IPS-NIHi11 (cell line): ENCODE measurements at regions not wholly inside any gene's neighbourhood (a gene's known extent, or its start where the extent isn't known, plus 50 kb on each side); places are given as distances from the start of the nearest gene placed in this dataset.
"Not testable (repeated sequence)": the region's sequence is repeated elsewhere in the genome, so short reads cannot be mapped to it uniquely, and the experiment has no call there.

Experiments used
- DNase-seq: peaks from one replicate; pipeline ENCODE4 v3.0.0; 2012; ENCODE audit warnings: mixed read lengths, low spot score

DNA sequence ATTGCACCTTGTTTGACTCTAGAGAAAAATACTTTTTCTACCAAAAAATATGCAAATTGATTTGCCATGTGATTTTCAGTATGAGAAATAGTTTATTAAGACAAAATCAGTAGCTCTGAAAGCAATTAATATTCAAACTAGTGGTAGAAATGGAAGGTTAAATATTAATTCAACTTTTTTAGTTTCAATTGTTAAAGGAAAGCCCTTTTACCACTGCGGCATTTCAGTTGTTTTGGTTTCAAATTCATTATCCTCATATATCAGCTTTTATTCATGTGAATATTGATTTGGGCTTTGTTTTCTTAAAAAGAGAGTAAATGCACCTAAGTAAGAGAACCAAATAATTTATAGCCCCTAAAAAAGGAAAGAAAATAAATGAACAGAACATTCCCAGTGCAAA lies 660.6 kb upstream of the CHD1 start:
- DNase-seq: no peak

DNA sequence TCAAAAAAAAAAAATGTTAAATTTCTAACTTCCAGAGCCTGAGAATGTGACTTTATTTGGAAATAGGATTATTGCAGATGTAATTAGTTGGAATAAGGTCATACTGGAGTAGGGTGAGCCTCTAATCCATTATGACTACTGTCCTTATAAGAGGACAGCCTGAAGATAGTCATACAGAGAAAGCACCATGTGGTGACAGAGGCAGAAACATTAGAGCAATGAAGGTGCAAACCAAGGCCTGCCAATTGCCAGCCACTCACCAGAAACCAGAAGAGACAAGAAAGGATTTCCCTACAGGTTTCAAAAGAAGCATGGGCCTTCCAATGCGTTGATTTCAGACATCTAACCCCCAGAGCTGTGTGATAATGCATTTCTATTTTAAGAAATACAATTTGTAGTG lies 659.2 kb upstream of the CHD1 start:
- no peak for DNase-seq

DNA sequence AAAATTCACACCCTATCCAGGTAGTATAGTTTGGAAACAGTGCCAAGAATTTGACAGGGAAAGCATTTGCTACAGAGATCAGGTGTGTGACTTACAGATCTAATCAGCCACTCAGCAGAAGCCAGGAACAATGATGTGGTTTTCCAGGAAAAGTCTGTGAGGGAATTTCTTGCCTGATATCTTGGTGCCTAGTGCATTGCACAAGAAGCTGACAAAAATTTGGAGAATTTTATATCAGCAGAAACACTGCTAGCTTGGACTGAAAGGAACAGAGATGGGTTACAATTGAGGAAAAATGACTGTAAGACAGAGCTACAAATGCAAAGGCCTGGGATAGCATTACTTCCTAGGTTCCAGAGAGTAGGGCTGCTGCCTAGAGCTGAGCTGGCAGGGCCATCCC lies 658.1 kb upstream of the CHD1 start:
- DNase-seq: no peak

DNA sequence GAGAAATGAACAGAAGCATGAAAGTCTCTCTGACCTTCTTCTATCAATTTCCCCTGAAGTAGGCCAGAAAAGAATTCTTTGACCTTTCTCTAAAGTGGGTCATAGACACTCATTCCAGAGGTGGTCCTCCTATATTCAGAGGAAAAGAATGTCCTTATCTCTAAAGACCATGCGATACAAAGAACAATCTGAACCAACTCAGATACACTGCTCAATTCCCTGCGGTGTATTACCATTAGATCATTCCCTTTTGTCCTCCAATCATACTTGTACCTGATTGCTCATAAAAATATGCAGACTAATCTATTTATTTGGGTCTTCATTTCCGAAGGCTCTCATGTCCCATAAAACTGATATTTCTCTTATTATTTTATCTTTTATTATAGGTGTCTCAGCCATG lies 652.4 kb upstream of the CHD1 start:
- not testable (repeated sequence) for DNase-seq

DNA sequence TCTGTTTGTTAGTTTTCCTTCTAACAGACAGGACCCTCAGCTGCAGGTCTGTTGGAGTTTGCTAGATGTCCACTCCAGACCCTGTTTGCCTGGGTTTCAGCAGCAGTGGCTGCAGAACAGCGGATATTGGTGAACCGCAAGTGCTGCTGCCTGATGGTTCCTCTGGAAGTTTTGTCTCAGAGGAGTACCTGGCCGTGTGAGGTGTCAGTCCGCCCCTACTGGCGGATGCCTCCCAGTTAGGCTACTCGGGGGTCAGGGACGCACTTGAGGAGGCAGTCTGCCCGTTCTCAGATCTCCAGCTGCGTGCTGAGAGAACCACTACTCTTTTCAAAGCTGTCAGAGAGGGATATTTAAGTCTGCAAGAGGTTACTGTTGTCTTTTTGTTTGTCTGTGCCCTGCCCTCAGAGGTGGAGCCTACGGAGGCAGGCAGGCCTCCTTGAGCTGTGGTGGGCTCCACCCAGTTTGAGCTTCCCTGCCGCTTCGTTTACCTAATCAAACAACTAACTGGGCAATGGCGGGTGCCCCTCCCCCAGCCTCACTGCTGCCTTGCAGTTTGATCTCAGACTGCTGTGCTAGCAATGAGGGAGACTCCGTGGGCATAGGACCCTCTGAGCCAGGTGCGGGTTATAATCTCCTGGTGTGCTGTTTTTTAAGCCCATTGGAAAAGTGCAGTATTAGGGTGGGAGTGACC lies 634.3 kb upstream of the CHD1 start:
- DNase-seq: not testable (repeated sequence)

DNA sequence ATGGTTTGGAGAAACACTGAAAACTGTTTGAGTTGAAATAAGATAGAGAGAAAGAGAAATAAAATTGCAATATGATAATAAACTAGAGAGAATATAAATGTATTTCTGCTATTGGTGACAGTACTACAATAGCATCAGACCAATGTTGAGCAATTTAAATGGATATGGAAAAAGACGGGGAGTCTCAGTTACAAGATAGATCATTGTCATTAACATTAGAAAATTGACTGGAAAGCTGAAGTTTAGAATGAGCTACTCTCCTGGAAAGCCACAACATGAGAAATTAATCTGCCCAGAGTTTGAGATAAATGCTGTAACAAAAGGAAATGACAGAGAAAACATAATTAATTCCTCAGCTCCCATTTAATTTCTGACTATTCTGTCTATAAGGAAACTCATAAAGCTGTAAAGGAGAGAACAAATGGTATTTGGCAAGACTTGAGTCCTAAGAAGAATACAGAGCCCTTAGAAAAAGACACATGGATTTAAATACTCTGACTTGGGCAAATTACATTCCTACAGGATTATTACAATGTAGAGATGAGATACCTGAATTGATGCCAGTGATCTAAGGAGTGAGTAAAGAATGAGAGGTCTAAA lies 624.5 kb upstream of the CHD1 start:
- DNase-seq: no peak

DNA sequence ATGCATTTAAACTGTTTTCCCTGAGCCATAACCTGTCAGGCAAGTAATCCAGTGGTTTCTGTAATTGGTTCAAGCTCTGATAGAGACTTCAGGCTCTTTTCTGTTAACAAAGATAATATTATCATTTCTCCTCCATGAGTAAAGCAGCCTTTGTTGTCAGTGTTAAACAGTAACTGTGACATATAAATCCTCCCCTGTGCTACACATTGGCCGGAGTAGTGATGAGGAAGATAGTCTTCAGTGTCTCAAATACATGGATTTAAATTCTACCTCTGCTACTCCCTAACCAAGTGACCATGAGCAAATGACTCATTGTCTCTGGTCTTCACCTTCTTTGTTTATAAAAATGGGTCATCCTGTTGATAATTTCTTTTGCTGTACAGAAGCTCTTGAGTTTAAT lies 615.5 kb upstream of the CHD1 start:
- DNase-seq: no peak

DNA sequence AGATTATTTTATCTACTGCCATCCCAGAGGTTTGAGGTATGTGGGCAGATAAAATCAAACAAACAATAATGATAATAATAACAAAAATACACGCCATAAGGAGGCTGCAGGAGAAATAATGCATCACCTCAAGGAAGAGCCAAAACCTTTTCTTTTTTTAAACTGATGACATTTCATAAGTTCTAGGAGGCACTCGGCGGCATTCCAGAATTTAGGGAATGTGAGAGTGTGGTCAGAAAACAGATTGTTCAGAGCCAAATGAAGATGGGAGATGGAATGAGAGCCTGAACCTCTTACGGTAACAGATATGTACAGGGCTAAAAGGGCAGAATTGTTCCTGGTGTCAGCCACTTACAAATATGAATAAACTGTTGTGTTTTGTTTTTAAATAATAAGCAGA lies 615.0 kb upstream of the CHD1 start:
- DNase-seq: no peak

DNA sequence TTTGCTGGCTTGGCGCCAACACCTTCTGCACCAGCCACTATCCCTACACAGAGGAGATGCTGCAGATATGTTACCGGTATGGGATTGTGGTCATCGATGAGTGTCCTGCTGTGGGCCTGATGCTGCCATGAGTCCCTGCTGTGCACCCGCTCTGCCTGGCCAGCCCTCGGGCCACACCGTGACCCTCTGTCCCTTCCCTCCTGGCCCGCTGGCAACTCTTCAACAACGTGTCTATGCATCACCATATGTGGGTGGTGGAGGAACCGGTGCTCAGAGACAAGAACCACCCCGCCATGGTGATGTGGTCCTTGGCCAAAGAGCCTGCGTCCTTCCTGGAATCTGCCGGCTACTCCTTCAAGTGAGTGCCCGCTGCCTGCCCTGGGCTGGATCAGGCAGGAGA lies 605.4 kb upstream of the CHD1 start:
- DNase-seq: not testable (repeated sequence)

DNA sequence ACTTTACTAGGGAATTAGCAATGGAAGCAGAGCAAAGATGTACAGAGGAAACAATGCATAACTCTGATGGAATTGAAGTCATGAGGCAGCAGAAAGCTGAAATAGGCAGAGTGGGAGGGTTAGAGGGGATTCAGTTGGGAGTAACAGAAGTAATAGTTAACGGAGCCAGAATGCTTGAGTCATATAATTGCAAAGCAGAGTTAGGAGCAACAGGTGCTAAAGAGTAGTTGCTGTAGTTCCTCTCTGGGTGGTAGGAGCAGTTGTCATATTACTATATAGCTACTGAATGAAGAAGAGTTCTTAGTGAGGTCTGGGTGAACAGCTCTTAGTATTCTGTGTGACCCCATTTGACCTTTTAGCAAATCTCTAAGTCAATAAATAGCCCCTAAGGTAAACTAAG lies 592.9 kb upstream of the CHD1 start:
- DNase-seq: not testable (repeated sequence)

DNA sequence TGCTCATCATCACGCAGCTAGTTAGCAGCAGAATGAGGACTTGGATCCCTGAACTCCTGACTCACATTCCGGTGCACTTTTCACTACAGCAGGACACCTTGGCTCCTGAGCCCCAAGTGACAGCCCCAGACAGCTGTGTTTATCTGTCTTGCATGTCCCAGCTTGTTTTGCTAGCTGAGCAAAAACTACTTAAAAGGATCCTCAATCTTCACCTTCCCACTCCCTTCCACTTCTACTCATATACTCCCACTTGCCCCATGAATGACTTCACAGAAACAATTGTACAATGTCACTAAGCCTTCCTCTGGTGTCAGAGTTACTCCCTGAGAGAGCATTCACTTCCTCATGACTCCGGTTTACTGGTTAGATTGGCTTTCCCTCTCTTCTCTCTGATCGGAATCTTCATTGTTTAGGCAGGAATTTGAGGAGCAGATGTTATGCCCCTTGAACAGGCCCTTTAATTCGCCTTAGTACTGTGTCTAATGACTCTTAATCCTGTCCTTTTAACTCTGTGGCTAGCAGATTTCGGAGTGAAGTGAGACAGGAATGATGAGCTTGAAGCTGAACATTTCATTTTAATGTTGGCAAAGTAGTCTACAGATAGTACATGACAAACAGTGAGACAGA lies 587.2 kb upstream of the CHD1 start:
- DNase-seq: not testable (repeated sequence)

DNA sequence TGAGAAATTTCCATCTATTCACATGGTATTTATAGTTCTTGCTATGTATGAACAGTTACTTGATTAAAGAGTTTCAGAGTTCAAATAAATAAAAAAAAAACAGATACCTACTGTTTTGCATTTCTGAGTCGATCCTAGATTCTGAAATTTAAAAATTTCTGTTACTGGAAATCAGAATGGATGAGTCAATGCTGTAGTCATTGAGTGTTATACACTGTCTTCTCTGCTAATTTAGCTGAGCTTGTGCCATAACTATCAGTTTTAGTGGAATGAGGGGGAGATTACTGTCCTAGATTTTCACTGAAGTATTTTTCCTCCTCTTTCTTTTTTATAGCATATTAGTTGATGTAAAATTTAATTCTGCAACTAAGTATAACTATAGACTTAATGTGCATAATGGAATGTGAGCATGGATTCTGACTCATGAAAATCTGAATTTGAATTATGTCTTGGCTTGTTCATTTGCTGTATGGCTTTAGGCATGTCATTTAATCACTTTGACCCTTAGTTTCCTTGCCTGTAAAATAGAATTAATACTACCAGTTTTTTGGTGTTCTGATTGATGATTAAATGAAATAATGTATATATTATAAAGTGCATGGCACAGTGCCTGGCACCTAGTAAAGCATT lies 581.5 kb upstream of the CHD1 start:
- DNase-seq: not testable (repeated sequence)

DNA sequence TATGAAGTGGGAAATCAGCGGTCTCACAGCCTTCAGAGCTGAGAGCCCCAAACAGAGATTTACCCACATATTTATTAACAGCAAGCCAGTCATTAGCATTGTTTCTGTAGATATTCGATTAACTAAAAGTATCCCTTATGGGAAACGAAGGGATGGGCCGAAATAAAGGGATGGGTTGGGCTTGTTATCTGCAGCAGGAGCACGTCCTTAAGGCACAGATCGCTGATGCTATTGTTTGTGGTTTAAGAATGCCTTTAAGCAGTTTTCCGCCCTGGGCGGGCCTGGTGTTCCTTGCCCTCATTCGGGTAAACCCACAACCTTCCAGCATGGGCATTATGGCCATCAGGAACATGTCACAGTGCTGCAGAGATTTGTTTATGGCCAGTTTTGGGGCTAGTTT lies 580.3 kb upstream of the CHD1 start:
- not testable (repeated sequence) for DNase-seq

DNA sequence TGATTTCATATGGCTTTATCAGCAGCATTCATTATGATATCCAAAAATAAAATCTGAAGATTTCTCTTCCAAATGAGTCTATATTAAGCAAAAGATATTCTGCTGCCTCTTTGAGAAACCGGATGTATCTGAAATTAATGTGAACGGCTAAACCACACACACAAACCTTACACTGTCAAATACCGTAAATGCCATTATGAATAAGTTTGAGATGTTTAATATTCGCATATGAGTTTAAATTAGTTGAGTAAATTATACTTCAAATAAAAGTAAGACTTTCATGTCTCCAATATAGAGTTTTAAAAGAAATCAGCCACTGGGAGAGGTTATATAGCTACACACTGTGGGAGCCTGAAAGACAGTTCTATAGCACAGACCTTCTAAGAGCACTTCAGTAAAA lies 566.6 kb upstream of the CHD1 start:
- not testable (repeated sequence) for DNase-seq

DNA sequence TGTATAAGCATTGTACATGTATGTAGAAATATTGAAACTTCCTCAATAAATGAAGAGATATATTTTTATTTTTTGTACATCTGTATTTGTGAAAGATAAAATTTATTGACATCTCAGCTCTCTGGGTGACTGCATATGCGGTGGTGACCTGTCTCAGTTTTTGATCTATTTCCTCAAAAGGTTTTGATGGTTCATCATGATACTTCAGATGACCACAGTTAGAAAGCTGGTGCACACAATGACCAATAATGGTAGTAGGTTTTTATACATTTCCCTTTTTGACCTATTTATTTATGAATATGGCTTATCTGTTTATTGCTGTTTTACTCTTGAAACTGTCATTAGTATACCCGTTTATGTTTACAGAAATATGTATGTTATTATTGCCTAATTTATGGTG lies 549.6 kb upstream of the CHD1 start:
- not testable (repeated sequence) for DNase-seq

DNA sequence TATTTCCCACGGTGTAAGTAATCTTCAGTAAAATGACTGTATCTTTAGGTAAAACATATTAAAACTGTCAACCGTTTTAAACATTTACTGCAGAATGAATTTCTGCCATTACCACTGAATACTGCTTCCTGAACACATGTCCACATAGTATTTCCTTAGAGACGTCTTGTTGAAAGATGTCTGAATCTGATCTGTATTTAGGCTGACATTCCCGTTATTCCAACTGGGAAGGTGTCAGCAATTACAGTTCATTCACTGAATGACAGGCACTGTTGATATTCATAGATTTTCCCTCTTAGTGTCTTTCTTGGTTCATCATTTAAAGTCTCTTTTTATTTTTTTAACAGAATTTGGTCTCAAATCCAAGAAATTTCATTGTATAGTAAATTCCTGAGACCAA lies 544.5 kb upstream of the CHD1 start:
- DNase-seq: not testable (repeated sequence)

DNA sequence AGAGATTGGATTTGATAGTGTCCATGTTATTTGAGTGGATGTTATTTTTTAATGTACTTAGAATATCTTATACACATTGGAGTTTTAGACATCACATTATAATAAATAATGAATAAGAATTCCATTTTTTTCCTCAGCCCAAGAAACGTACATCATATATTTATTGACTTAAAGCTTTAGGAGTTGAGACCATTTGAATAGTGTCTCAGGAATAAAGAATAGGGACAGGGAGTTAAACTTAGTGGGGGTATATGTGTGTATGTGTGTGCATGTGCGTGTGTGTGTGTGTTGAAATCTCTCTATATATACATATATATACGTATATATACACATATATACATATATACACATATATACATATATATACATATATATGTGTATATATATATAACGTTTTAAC lies 542.9 kb upstream of the CHD1 start:
- DNase-seq: not testable (repeated sequence)

DNA sequence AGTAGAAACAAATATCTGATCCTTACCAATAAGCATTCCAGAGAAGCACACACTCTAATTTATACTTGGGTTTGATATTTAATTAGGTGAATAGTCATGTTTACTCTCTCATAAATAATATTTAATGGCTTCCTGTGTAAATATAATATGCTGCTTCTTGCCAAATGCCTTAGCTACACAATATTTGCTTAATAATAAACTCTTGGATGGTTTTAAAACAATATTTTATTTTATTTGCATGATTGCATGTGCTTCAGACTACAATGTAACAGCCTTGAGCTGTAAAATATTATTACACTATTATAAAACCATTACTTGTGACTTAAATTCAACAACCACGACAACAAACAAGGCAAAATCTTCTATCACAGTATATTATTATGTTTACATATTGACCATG lies 542.4 kb upstream of the CHD1 start:
- DNase-seq: not testable (repeated sequence)

DNA sequence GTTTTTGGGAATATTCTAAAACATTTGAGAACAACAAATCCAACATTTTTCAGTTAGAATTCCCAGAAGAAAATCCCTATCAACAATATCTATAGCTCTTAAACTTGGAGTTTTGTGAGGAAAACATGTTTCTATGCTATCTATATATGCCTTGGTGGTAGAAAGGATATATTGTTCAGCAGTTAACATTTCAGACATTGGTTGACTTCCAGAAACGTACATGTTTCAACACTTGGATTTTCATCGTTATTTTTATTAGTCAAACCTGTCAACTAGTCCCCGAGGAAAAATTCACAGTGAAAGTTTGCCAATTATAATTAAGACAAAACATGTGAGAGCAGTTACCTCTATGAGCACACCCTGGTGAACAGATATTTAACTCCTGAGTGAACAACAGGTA lies 541.8 kb upstream of the CHD1 start:
- not testable (repeated sequence) for DNase-seq

DNA sequence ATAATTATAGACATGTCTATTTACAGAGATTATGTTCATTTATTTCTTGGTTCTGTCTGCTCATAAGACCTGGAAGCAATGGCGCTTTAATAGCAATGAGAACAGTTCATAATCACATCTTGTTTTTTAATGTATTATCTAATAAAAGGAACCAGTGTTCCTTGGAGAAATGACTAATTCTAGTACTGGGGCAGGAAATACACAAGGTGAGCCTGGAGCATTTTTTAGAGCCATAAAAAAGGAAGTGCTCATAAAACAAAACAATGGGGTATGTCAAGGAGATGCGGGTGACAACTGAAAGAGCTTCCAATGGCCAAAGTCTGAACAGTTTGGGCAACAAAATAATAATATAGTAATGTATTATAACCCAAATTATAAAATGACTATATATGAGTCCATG lies 531.9 kb upstream of the CHD1 start:
- DNase-seq: no peak

DNA sequence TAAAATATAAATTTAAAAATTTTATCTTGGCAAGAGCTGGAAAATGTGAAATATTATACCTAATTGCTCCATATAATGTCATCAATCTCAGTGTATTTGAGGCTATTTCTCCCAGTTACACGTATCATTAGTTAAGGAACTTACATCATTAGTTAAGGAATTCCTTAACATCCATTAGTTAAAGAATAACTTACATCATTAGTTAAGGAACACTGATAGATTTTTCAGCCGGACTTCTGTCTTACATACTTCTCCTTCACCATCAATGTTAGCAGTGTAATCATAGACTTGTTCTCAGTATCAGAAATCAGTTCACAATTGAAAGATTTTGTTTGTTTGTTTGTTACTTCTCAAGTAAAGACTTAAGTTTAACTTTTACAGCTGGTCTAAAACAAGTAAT lies 524.4 kb upstream of the CHD1 start:
- no peak for DNase-seq

DNA sequence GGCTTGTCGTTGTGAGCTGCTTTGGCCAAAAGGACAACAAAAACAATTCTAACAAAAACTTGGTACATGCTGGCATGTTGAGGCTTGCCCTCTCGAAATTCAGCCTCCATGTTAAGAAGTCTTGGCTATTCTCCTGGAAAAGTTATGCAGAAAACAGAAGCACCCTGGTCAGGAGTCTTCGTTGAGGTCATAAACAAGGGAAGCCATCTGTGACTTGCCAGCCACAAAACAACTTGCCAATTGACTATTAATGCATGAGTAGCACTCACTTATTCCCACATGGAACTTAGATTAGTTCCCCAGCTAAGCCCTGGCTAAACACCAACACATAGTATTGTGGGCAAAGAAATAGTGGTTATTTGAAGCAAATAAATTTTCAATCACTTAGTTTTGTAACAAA lies 521.0 kb upstream of the CHD1 start:
- DNase-seq: no peak

DNA sequence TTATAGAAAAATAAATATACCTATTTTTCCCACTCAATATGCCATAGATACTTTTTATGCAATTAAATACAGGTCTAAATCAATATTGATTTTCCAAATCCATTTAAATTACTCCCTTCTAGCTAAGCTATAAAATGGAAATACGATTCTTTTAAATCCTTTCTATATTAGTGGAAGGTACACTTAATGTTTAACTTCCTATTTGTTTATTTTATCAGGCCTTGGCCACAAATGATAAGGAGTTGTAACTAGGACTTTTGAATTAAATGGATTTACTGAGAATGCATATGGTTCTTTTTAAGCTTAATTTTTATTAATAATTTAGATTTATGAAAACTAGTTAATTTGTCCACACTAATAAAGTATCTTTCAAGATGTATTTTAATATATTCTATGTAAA lies 517.0 kb upstream of the CHD1 start:
- no peak for DNase-seq
